Inflammatory macrophage (primary cell): ENCODE measurements at regions not wholly inside any gene's neighbourhood (a gene's known extent, or its start where the extent isn't known, plus 50 kb on each side); places are given as distances from the start of the nearest gene placed in this dataset.

Experiments
- DNase-seq, 2 donors: peaks; one replicate each; pipeline ENCODE4 v3.0.0-alpha.2; 2020 to 2022

GRCh38 chr15:77749998-77750540 lies 117.4 kb upstream of the LINGO1 start:
- no peak for DNase-seq

GRCh38 chr15:77749236-77749997 lies 116.7 kb upstream of the LINGO1 start:
- no peak for DNase-seq

GRCh38 chr15:77748078-77749064 lies 115.7 kb upstream of the LINGO1 start:
- DNase-seq, result no peak

GRCh38 chr15:77747175-77748077 lies 114.7 kb upstream of the LINGO1 start:
- DNase-seq, result peak in 1 of 2 donors; percentile 33

GRCh38 chr15:77746254-77747174 lies 113.8 kb upstream of the LINGO1 start:
- DNase-seq, result no peak

GRCh38 chr15:77744398-77744797 lies 111.7 kb upstream of the LINGO1 start:
- no peak for DNase-seq

- no peak for DNase-seq
Observed at GRCh38 chr15:77742570-77742969, 109.9 kb upstream of the LINGO1 start.

- no peak for DNase-seq
Observed at GRCh38 chr15:77742127-77742526, 109.4 kb upstream of the LINGO1 start.

- DNase-seq, result no peak
Observed at GRCh38 chr15:77741106-77741505, 108.4 kb upstream of the LINGO1 start.

- no peak for DNase-seq
Observed at GRCh38 chr15:77739591-77740378, 107.1 kb upstream of the LINGO1 start.

- DNase-seq, result no peak
Observed at GRCh38 chr15:77738441-77739302, 106.0 kb upstream of the LINGO1 start.

- no peak for DNase-seq
Observed at GRCh38 chr15:77738038-77738370, 105.3 kb upstream of the LINGO1 start.

- DNase-seq, result peak in 1 of 2 donors; percentile 1
Observed at GRCh38 chr15:77737238-77738037, 104.7 kb upstream of the LINGO1 start.

GRCh38 chr15:77734306-77734705 lies 101.6 kb upstream of the LINGO1 start:
- DNase-seq, result no peak

GRCh38 chr15:77733579-77734300 lies 101.0 kb upstream of the LINGO1 start:
- DNase-seq, result no peak

GRCh38 chr15:77732514-77733335 lies 100.0 kb upstream of the LINGO1 start:
- no peak for DNase-seq

GRCh38 chr15:77731945-77732344 lies 99.2 kb upstream of the LINGO1 start:
- no peak for DNase-seq
